COLO668 (cell line): ENCODE measurements at regions not wholly inside any gene's neighbourhood (a gene's known extent, or its start where the extent isn't known, plus 50 kb on each side); places are given as distances from the start of the nearest gene placed in this dataset.
A peak's percentile ranks its signal among the peaks of the same experiment; 100 is the strongest.

Experiments used
- DNase-seq: peaks from one replicate; lab custom pipeline; 2025; ENCODE audit not compliant: unreplicated experiment; lab: John Stamatoyannopoulos, UW

GRCh38 chr4:138758876-138759553 lies 256.6 kb upstream of the NOCT start:
- DNase-seq: no peak

GRCh38 chr4:138758196-138758595 lies 257.4 kb upstream of the NOCT start:
- DNase-seq: no peak

GRCh38 chr4:138757432-138757831 lies 258.1 kb upstream of the NOCT start:
- no peak for DNase-seq

GRCh38 chr4:138756519-138756918 lies 259.1 kb upstream of the NOCT start:
- DNase-seq: no peak

GRCh38 chr4:138751309-138751708 lies 264.3 kb upstream of the NOCT start:
- no peak for DNase-seq

GRCh38 chr4:138749303-138749702 lies 266.3 kb upstream of the NOCT start:
- DNase-seq: no peak

- no peak for DNase-seq
Measured at GRCh38 chr4:138741766-138742377, 273.7 kb upstream of the NOCT start.

GRCh38 chr4:138740816-138741745 lies 274.5 kb upstream of the NOCT start:
- no peak for DNase-seq

GRCh38 chr4:138736362-138736761 lies 279.2 kb upstream of the NOCT start:
- no peak for DNase-seq

- no peak for DNase-seq
Measured at GRCh38 chr4:138734746-138735145, 280.8 kb upstream of the NOCT start.

- peak; percentile 31 for DNase-seq
Measured at GRCh38 chr4:138728566-138728965, 287.0 kb upstream of the NOCT start.

- DNase-seq: no peak
Measured at GRCh38 chr4:138727731-138728130, 287.9 kb upstream of the NOCT start.

- no peak for DNase-seq
Measured at GRCh38 chr4:138724530-138724929, 291.1 kb upstream of the NOCT start.

- no peak for DNase-seq
Measured at GRCh38 chr4:138716559-138717335, 298.8 kb upstream of the NOCT start.

GRCh38 chr4:138710297-138710696 lies 305.3 kb upstream of the NOCT start:
- DNase-seq: no peak

- DNase-seq: no peak
Measured at GRCh38 chr4:138709859-138710258, 305.7 kb upstream of the NOCT start.

- no peak for DNase-seq
Measured at GRCh38 chr4:138707746-138708677, 307.6 kb upstream of the NOCT start.

GRCh38 chr4:138706201-138706600 lies 309.4 kb upstream of the NOCT start:
- no peak for DNase-seq

GRCh38 chr4:138702190-138702824 lies 313.3 kb upstream of the NOCT start:
- no peak for DNase-seq

- DNase-seq: no peak
Measured at GRCh38 chr4:138698641-138699040, 316.9 kb upstream of the NOCT start.
